HUES48 (cell line): ENCODE measurements at regions not wholly inside any gene's neighbourhood (a gene's known extent, or its start where the extent isn't known, plus 50 kb on each side); places are given as distances from the start of the nearest gene placed in this dataset.
A peak's percentile ranks its signal among the peaks of the same experiment; 100 is the strongest.

Experiments used
- H3K27ac ChIP-seq: one replicate; pipeline ENCODE4 v1.7.0; 2013; ENCODE audit warnings: low read depth, low read length, inconsistent platforms
- H3K27me3 ChIP-seq: 2 replicates; pipeline ENCODE4 v1.6.1; 2013; ENCODE audit warnings: mild to moderate bottlenecking, low read length; ENCODE audit not compliant: control insufficient read depth, insufficient read depth
- H3K36me3 ChIP-seq: 2 replicates; pipeline ENCODE4 v1.6.1; 2013; ENCODE audit warnings: low read length; ENCODE audit not compliant: control insufficient read depth, insufficient read depth
- H3K4me1 ChIP-seq: 2 replicates; pipeline ENCODE4 v1.6.1; 2013; ENCODE audit warnings: mild to moderate bottlenecking, low read length; ENCODE audit not compliant: control insufficient read depth, insufficient read depth
- H3K4me3 ChIP-seq: 2 replicates; pipeline ENCODE4 v1.5.1; 2013; ENCODE audit warnings: mild to moderate bottlenecking, low read depth, low read length
- H3K9ac ChIP-seq: 2 replicates; pipeline ENCODE4 v1.6.1; 2013; ENCODE audit warnings: mild to moderate bottlenecking, low read depth, low read length, moderate library complexity
- H3K9me3 ChIP-seq: 2 replicates; pipeline ENCODE4 v1.6.1; 2013; ENCODE audit warnings: low read length; ENCODE audit not compliant: control insufficient read depth, insufficient read depth

DNA sequence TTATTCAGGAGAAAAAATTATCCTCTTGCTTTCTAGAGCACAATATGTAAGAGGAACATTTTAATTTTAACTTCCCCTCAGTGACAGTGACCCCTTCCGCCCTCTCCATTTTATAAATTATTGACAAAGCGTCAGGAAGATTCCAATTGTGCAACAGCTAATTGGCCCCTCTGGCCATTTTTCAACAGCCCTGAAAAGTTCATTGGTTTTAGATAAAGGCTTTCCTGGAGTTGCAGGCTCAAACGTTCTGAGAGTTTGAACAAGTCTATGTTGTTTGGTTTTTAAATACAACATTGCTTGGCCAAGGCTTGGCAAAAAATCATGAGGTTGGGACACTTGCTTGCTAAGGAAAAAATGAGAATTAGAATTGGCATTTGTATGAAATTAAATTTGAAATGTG is 422.2 kb upstream of the ANKRD30A start:
- Histone ChIP-seq H3K27me3 (no peaks in the 10 kb centered on the region), H3K36me3 (no peaks in the 10 kb centered on the region), H3K9ac (no peak overlapping the region), H3K4me3 (no peak overlapping the region), H3K27ac (no peak overlapping the region), H3K4me1 (no peaks in the 10 kb centered on the region), H3K9me3 (no peaks in the 10 kb centered on the region)

GRCh38 chr10:36700123-36700522 is 425.3 kb upstream of the ANKRD30A start:
- no peaks in the 10 kb centered on the region for H3K4me1 ChIP-seq
- H3K27ac ChIP-seq = no peak overlapping the region
- H3K27me3 ChIP-seq = no peaks in the 10 kb centered on the region
- no peak overlapping the region for H3K9ac ChIP-seq
- H3K36me3 ChIP-seq = no peaks in the 10 kb centered on the region
- H3K9me3 ChIP-seq = no peaks in the 10 kb centered on the region
- H3K4me3 ChIP-seq = no peak overlapping the region

GRCh38 chr10:36692759-36693158 is 432.6 kb upstream of the ANKRD30A start:
- Histone ChIP-seq H3K9ac (no peak overlapping the region), H3K4me1 (peaks cover 14% of the 10 kb centered on the region), H3K27ac (no peak overlapping the region), H3K36me3 (no peaks in the 10 kb centered on the region), H3K4me3 (no peak overlapping the region), H3K9me3 (no peaks in the 10 kb centered on the region), H3K27me3 (no peaks in the 10 kb centered on the region)

GRCh38 chr10:36688717-36689116 is 436.7 kb upstream of the ANKRD30A start:
- Histone ChIP-seq H3K36me3 (no peaks in the 10 kb centered on the region), H3K9ac (no peak overlapping the region), H3K9me3 (no peaks in the 10 kb centered on the region), H3K27me3 (no peaks in the 10 kb centered on the region), H3K4me3 (no peak overlapping the region), H3K27ac (peak overlapping the region; percentile 8), H3K4me1 (peaks cover 14% of the 10 kb centered on the region)

GRCh38 chr10:36683421-36683820 is 442.0 kb upstream of the ANKRD30A start:
- Histone ChIP-seq H3K9ac (no peak overlapping the region), H3K4me1 (peaks cover 6% of the 10 kb centered on the region), H3K27ac (no peak overlapping the region), H3K4me3 (no peak overlapping the region), H3K36me3 (no peaks in the 10 kb centered on the region), H3K27me3 (no peaks in the 10 kb centered on the region), H3K9me3 (no peaks in the 10 kb centered on the region)

DNA sequence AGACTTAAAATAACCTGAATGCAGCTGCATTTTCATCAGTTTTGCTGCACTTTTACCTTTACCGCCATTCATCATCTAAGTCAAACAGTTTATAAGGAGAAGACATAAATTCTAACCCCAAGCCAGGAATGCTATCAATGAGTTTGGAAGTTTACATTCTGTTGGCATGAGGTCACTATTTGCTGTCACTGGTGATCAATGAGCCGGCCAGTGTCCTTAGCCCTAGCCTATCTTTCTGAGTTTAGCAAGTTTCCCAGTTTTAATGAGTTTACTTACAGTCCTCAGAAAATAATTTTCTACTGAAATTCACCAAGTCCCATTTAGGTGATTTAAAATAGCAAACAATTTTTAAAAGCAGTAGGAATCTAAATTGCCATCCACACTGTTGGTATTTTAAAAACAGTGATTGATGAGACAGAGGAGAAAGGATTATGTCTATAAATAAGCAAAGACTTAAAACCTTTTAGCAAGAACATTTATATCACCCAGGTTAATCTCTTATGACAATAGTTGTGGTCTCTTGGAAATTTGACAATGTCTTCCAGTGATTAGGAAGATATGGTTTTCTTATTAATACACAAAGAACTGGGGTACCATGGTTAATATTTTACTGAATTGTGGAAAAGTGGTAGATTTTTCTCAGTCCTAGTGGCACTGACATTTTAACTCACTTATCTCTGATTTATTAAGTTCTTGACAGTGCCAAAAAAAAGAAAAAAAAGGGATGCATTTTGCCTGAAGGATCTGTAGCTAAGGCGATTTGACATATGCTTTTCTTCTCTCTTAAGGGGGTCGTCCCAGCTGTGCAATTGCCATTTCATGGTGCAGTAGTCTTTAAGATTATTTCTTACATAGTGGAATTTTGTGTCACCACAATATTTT is 443.4 kb upstream of the ANKRD30A start:
- Histone ChIP-seq H3K9ac (no peak overlapping the region), H3K9me3 (no peaks in the 10 kb centered on the region), H3K4me1 (peaks cover 3% of the 10 kb centered on the region; the same call in 1 of the 2 replicates), H3K4me3 (no peak overlapping the region), H3K27me3 (no peaks in the 10 kb centered on the region), H3K36me3 (no peaks in the 10 kb centered on the region), H3K27ac (peak overlapping the region; percentile 61)

GRCh38 chr10:36679554-36679953 is 445.8 kb upstream of the ANKRD30A start:
- no peak overlapping the region for H3K4me3 ChIP-seq
- H3K9ac ChIP-seq = no peak overlapping the region
- H3K36me3 ChIP-seq = no peaks in the 10 kb centered on the region
- no peak overlapping the region for H3K27ac ChIP-seq
- H3K9me3 ChIP-seq = no peaks in the 10 kb centered on the region
- peaks cover 3% of the 10 kb centered on the region; the same call in 1 of the 2 replicates for H3K4me1 ChIP-seq
- H3K27me3 ChIP-seq = no peaks in the 10 kb centered on the region

DNA sequence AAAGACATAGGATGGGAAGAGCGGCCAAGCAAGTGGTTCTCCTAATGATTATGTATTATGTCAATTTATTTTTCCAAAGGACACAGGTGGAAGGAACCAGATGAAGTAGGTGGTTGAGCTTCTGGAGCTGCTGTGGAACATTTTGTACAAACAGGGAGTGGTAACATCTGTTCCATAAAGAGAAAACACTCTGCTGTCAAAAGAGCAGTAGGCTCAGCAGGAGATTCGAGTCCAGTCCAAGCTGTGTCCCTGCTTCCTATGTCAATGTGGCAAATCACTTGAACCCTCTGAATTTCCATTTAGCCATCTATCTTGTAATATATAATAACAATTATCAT is 448.0 kb upstream of the ANKRD30A start:
- Histone ChIP-seq H3K9me3 (no peaks in the 10 kb centered on the region), H3K27me3 (no peaks in the 10 kb centered on the region), H3K36me3 (no peaks in the 10 kb centered on the region), H3K27ac (no peak overlapping the region), H3K4me1 (peaks cover 3% of the 10 kb centered on the region; the same call in 1 of the 2 replicates), H3K4me3 (no peak overlapping the region), H3K9ac (no peak overlapping the region)

GRCh38 chr10:36676756-36677430 is 448.5 kb upstream of the ANKRD30A start:
- H3K9me3 ChIP-seq = no peaks in the 10 kb centered on the region
- H3K9ac ChIP-seq = no peak overlapping the region
- H3K4me3 ChIP-seq = no peak overlapping the region
- H3K4me1 ChIP-seq = peaks cover under 1% of the 10 kb centered on the region; the same call in 1 of the 2 replicates
- H3K27me3 ChIP-seq = no peaks in the 10 kb centered on the region
- no peak overlapping the region for H3K27ac ChIP-seq
- no peaks in the 10 kb centered on the region for H3K36me3 ChIP-seq

DNA sequence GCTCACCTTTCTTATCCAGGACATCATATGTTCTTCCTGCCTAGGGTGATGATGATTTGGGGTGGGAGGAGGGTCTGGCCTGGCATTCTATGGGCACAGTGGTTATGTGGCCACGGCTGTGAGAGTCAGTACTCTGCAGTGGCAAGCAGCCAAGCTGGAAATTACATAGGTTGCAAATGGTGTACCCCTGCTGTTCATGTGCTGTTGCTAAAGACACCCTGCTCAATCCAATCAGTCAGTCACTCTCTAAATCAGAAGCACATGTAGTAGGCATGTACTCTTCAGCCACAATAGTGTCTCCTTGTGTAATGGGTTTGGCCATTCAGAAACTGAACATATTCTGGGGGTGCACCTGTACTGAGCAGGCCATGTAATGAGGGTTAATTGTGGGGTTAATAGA is 449.1 kb upstream of the ANKRD30A start:
- Histone ChIP-seq H3K27ac (no peak overlapping the region), H3K4me1 (no peaks in the 10 kb centered on the region), H3K9me3 (no peaks in the 10 kb centered on the region), H3K27me3 (no peaks in the 10 kb centered on the region), H3K36me3 (no peaks in the 10 kb centered on the region), H3K9ac (no peak overlapping the region), H3K4me3 (no peak overlapping the region)

DNA sequence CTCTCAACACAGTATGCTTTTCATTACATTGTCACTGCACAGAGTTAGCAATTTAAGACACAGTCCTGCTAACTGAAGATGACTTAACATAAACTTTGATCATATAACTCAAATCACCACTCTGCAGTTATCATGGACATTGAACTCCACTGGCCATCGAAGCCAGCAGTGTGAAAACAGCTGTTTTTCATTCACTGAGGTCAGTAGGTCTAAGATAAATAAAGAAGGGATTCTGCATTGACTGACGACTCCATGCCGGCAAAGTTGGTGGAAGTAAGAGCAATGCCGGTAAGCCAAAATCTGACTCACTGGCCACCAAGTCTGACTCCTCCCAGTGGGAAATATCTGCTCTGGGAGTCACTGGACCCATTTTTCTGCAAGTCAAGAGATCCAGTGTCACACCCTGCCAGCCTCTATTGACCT is 449.9 kb upstream of the ANKRD30A start:
- Histone ChIP-seq H3K9me3 (no peaks in the 10 kb centered on the region), H3K9ac (no peak overlapping the region), H3K4me1 (no peaks in the 10 kb centered on the region), H3K36me3 (no peaks in the 10 kb centered on the region), H3K4me3 (no peak overlapping the region), H3K27me3 (no peaks in the 10 kb centered on the region), H3K27ac (no peak overlapping the region)
